SK-N-SH (cell line): ENCODE measurements at regions not wholly inside any gene's neighbourhood (a gene's known extent, or its start where the extent isn't known, plus 50 kb on each side); places are given as distances from the start of the nearest gene placed in this dataset.

Experiments used
- CTCF ChIA-PET: fragments of 300-600, 350-600 bp; formaldehyde crosslinking; extraction: SDS; loops from one replicate; lab custom pipeline; 2021; lab: Yijun Ruan, JAX
- POLR2A ChIA-PET: fragments of 350-600 bp; sonication (Branson Sonifier 250); formaldehyde crosslinking; extraction: SDS; loops from one replicate; lab custom pipeline; 2020; ENCODE audit warnings: antibody characterized with exemption, inconsistent platforms; lab: Yijun Ruan, JAX
- DNase-seq: peaks from one replicate; pipeline ENCODE4 v3.0.0; 2012
- H2AFZ ChIP-seq: fragments of 200-600 bp; sonication (generic); 2 replicates; pipeline ENCODE4 v1.8.1; 2016; ENCODE audit warnings: antibody characterized with exemption, mild to moderate bottlenecking, low read depth
- H3F3A ChIP-seq: fragments of 200-600 bp; sonication (generic); replicated peaks from 2 replicates; pipeline ENCODE3; 2016; ENCODE audit warnings: antibody characterized with exemption, mild to moderate bottlenecking; ENCODE audit not compliant: insufficient read depth
- H3K27ac ChIP-seq, 2 experiments: fragments of 200-500 bp in 1 of 2; fragments of 200-600 bp in 1 of 2; sonication (Bioruptor generic) in 1 of 2; sonication (generic), shearing (Covaris generic) in 1 of 2; 2 replicates each; pipeline versions ENCODE4 v1.5.1 to v1.6.1; 2014 to 2016; ENCODE audit warnings: low read depth in 2 of 2, inconsistent platforms in 1 of 2, low read length in 1 of 2, mild to moderate bottlenecking in 1 of 2, mixed read lengths in 1 of 2
- H3K27me3 ChIP-seq: fragments of 200-600 bp; sonication (generic), shearing (Covaris generic); 2 replicates; pipeline ENCODE4 v1.6.1; 2016; ENCODE audit warnings: mixed run types; ENCODE audit not compliant: insufficient read depth
- H3K36me3 ChIP-seq, 2 experiments: fragments of 200-500 bp in 1 of 2; fragments of 200-600 bp in 1 of 2; sonication (Bioruptor generic) in 1 of 2; sonication (generic) in 1 of 2; replicated peaks in 1 of 2; 2 replicates each; pipeline versions ENCODE3 to v1.5.1; 2014 to 2016; ENCODE audit warnings: low read length in 1 of 2, mild to moderate bottlenecking in 1 of 2; ENCODE audit not compliant: insufficient read depth in 2 of 2, control insufficient read depth in 1 of 2
- H3K4me1 ChIP-seq, 2 experiments: fragments of 200-500 bp in 1 of 2; fragments of 200-600 bp in 1 of 2; sonication (Bioruptor generic) in 1 of 2; sonication (generic), shearing (Covaris generic) in 1 of 2; 2 replicates each; pipeline versions ENCODE4 v1.5.1 to v1.6.1; 2014 to 2016; ENCODE audit warnings: low read depth in 1 of 2, low read length in 1 of 2, mixed run types in 1 of 2; ENCODE audit not compliant: insufficient read depth in 2 of 2, control insufficient read depth in 1 of 2
- H3K4me2 ChIP-seq: fragments of 200-600 bp; sonication (generic), shearing (Covaris generic); 2 replicates; pipeline ENCODE4 v1.6.1; 2017; ENCODE audit warnings: mixed run types
- H3K4me3 ChIP-seq, 2 experiments: fragments of 200-500 bp in 1 of 2; fragments of 200-600 bp in 1 of 2; sonication (Bioruptor generic) in 1 of 2; sonication (generic), shearing (Covaris generic) in 1 of 2; 2 replicates each; pipeline versions ENCODE4 v1.5.1 to v1.8.1; 2014 to 2016; ENCODE audit warnings: low read depth in 2 of 2, inconsistent platforms in 1 of 2, low read length in 1 of 2, mild to moderate bottlenecking in 1 of 2, mixed read lengths in 1 of 2, moderate library complexity in 1 of 2
- H3K79me2 ChIP-seq: fragments of 200-600 bp; sonication (generic); 2 replicates; pipeline ENCODE4 v1.8.1; 2017; ENCODE audit warnings: mild to moderate bottlenecking; ENCODE audit not compliant: insufficient read depth
- H3K9ac ChIP-seq: fragments of 200-600 bp; sonication (generic); 2 replicates; pipeline ENCODE4 v1.6.1; 2017; ENCODE audit warnings: mixed run types
- H3K9me2 ChIP-seq: fragments of 200-600 bp; sonication (generic); 2 replicates; pipeline ENCODE4 v1.6.1; 2017; ENCODE audit warnings: mixed run types
- H3K9me3 ChIP-seq: fragments of 200-600 bp; sonication (generic); 2 replicates; pipeline ENCODE4 v1.6.1; 2017; ENCODE audit warnings: mixed run types, mild to moderate bottlenecking, moderate library complexity
- H4K20me1 ChIP-seq: fragments of 200-600 bp; sonication (generic); 2 replicates; pipeline ENCODE4 v1.6.1; 2017; ENCODE audit warnings: mild to moderate bottlenecking, mixed run types; ENCODE audit not compliant: insufficient read depth
- ELF1 ChIP-seq: IDR thresholded peaks from 2 replicates; pipeline ENCODE4 v1.4.0; 2012
- EP300 ChIP-seq, 2 experiments: IDR thresholded peaks; 2 replicates each; pipeline versions ENCODE4 v1.4.0 to v1.6.1; 2012; ENCODE audit warnings: borderline replicate concordance in 1 of 2, low read depth in 1 of 2, low read length in 1 of 2
- EZH2phosphoT487 ChIP-seq: fragments of 200-600 bp; sonication (generic); IDR thresholded peaks from 2 replicates; pipeline ENCODE4 v1.6.1; 2017; ENCODE audit warnings: low read depth, mixed run types, mild to moderate bottlenecking, antibody characterized with exemption, moderate library complexity, borderline replicate concordance
- FOSL2 ChIP-seq: IDR thresholded peaks from 2 replicates; pipeline ENCODE4 v1.4.0; 2012; ENCODE audit warnings: low read depth, mild to moderate bottlenecking, moderate library complexity, borderline replicate concordance
- FOXM1 ChIP-seq: IDR thresholded peaks from 2 replicates; pipeline ENCODE4 v1.4.0; 2012; ENCODE audit warnings: low read depth, mild to moderate bottlenecking
- JUND ChIP-seq: IDR thresholded peaks from 2 replicates; pipeline ENCODE4 v1.4.0; 2012
- MEF2A ChIP-seq: IDR thresholded peaks from 2 replicates; pipeline ENCODE4 v1.4.0; 2012; ENCODE audit warnings: low read depth, borderline replicate concordance
- NFIC ChIP-seq: IDR thresholded peaks from 2 replicates; pipeline ENCODE4 v1.4.0; 2012; ENCODE audit warnings: borderline replicate concordance
- POLR2AphosphoS5 ChIP-seq: IDR thresholded peaks from 2 replicates; pipeline ENCODE4 v1.6.1; 2012; ENCODE audit warnings: low read depth, low read length
- RAD21 ChIP-seq: IDR thresholded peaks from 2 replicates; pipeline ENCODE4 v1.6.1; 2012; ENCODE audit warnings: mild to moderate bottlenecking, low read length
- SMC3 ChIP-seq: IDR thresholded peaks from 2 replicates; pipeline ENCODE4 v1.6.1; 2012; ENCODE audit warnings: low read depth, low read length, improper control_type of control experiment
- TAF1 ChIP-seq: IDR thresholded peaks from 2 replicates; pipeline ENCODE4 v1.6.1; 2012; ENCODE audit warnings: low read depth, mild to moderate bottlenecking, low read length, moderate library complexity, borderline replicate concordance
- TCF12 ChIP-seq: IDR thresholded peaks from 2 replicates; pipeline ENCODE4 v1.4.0; 2012
- WGBS: methylation state at CpG from one replicate; pipeline ENCODE4 v1.1.6; 2017; ENCODE audit warnings: low lambda C conversion rate; 5-methylcytosine and 5-hydroxymethylcytosine counted together
- TF ChIP-seq, protein P1 (sequence below): fragments of 200-600 bp; sonication (generic); IDR thresholded peaks from 2 replicates; pipeline ENCODE4 v1.6.1; 2017; ENCODE audit warnings: antibody characterized with exemption, mild to moderate bottlenecking, moderate library complexity
- TF ChIP-seq, protein P2 (sequence below): IDR thresholded peaks from 2 replicates; pipeline ENCODE4; 2012

DNA sequence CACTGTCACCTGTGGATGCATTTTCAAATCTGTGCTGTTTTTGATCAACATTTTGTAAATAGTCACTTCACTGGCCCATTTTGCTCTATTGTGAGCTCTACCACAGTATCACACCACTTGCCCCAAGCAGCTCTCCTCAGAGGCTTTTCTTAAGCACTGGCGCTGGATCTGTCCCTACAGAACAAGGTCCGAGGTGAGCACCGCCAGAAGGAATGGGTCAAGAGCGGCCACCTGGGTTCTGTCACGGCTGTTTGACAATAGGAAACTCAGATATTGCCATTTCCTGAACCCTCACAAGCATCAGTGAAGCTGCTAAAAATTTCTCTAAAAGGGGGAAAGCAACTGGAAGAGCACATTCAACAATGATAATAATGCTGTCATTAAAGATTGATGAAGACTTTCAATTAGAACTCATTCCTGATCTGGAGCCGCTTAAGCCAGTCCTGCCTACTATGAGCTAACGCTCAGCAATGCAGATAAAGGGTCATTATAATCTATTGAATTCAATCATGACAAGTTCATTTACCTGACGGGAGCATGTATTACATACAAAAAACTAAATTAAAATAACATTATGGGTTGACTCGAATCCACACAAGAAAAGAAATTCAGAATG is 514.0 kb downstream of the GALR1 start:
- WGBS = 8% methylated on average over 9 of the region's 9 CpGs
- CTCF ChIA-PET = interaction anchor here (1.1 kb wide), 1 partner anchor 14 kb away, joined by 4 read pairs; no protein-coding TSS in a partner anchor
- no peak overlapping the region for H3K4me2 ChIP-seq

DNA sequence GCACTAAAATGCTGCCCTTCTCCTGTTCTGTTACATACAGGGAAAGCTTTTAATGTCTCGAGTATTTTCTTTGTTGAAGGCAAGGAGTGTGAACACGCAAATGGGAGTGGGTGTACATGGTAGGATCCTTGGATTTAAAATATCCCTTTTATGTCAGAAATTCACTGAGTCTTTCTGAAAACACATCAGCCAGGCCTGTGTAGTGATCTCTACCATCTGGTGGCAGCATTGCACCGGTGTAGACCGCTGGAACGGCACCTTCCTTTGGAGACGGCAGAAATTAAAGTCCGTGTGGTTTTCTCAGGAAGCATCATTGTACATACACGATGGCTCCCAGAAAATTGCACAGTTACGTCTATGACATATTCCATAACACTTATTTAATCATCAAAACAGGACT is 515.8 kb downstream of the GALR1 start:
- Histone ChIP-seq H3K9ac (no peak overlapping the region), H3K4me1 (no peaks in the 10 kb centered on the region), H3K27me3 (no peaks in the 10 kb centered on the region), H3K79me2 (no peaks in the 10 kb centered on the region), H4K20me1 (no peaks in the 10 kb centered on the region), H3K4me3 (no peak overlapping the region; a peak in 1 of 4 replicates), H3K27ac (no peak overlapping the region), H3K4me2 (no peak overlapping the region), H3K9me2 (no peaks in the 10 kb centered on the region), H3K9me3 (no peaks in the 10 kb centered on the region), H3F3A (no peaks in the 10 kb centered on the region), H2AFZ (no peak overlapping the region), H3K36me3 (no peaks in the 10 kb centered on the region)
- DNase-seq = peak; percentile 34
- ChIA-PET CTCF (interaction anchor here (1.4 to 1.5 kb wide), 2 partner anchors 10 to 135 kb away, joined by 4 to 7 read pairs; no protein-coding TSS in a partner anchor), POLR2A (no interaction called here)
- TF ChIP-seq RAD21 = peak; percentile 57
- no peak for TF ChIP-seq EZH2phosphoT487
- TF ChIP-seq TAF1 = no peak
- TF ChIP-seq, protein P1, sequence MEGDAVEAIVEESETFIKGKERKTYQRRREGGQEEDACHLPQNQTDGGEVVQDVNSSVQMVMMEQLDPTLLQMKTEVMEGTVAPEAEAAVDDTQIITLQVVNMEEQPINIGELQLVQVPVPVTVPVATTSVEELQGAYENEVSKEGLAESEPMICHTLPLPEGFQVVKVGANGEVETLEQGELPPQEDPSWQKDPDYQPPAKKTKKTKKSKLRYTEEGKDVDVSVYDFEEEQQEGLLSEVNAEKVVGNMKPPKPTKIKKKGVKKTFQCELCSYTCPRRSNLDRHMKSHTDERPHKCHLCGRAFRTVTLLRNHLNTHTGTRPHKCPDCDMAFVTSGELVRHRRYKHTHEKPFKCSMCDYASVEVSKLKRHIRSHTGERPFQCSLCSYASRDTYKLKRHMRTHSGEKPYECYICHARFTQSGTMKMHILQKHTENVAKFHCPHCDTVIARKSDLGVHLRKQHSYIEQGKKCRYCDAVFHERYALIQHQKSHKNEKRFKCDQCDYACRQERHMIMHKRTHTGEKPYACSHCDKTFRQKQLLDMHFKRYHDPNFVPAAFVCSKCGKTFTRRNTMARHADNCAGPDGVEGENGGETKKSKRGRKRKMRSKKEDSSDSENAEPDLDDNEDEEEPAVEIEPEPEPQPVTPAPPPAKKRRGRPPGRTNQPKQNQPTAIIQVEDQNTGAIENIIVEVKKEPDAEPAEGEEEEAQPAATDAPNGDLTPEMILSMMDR = 0 out of 2 replicates have a peak, but pooled peaks have one; percentile 12
- no peak for TF ChIP-seq FOXM1
- TF ChIP-seq NFIC = no peak
- TF ChIP-seq POLR2AphosphoS5 = no peak
- TF ChIP-seq, protein P2, sequence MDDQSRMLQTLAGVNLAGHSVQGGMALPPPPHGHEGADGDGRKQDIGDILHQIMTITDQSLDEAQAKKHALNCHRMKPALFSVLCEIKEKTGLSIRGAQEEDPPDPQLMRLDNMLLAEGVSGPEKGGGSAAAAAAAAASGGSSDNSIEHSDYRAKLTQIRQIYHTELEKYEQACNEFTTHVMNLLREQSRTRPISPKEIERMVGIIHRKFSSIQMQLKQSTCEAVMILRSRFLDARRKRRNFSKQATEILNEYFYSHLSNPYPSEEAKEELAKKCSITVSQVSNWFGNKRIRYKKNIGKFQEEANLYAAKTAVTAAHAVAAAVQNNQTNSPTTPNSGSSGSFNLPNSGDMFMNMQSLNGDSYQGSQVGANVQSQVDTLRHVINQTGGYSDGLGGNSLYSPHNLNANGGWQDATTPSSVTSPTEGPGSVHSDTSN = no peak
- no peak for TF ChIP-seq ELF1
- no peak for TF ChIP-seq JUND
- TF ChIP-seq TCF12 = no peak
- WGBS = 0% methylated on average over 9 of the region's 9 CpGs

More for the DNA sequence above, 514.0 kb downstream of the GALR1 start:
- H2AFZ ChIP-seq = no peak overlapping the region
- no peaks in the 10 kb centered on the region for H3K4me1 ChIP-seq
- no peak overlapping the region for H3K27ac ChIP-seq
- no peaks in the 10 kb centered on the region for H3K79me2 ChIP-seq
- no peak overlapping the region for H3K4me3 ChIP-seq
- POLR2A ChIA-PET = no interaction called here
- H4K20me1 ChIP-seq = no peaks in the 10 kb centered on the region
- no peaks in the 10 kb centered on the region for H3K36me3 ChIP-seq
- H3F3A ChIP-seq = no peaks in the 10 kb centered on the region
- H3K9me3 ChIP-seq = no peaks in the 10 kb centered on the region
- no peaks in the 10 kb centered on the region for H3K9me2 ChIP-seq
- DNase-seq = no peak
- TF ChIP-seq ELF1 (no peak), NFIC (no peak), JUND (no peak), MEF2A (no peak), EP300 (IDR thresholded peaks at IDR 0.05; ENCODE audit: borderline replicate concordance in 1 of 2, low read depth in 1 of 2, low read length in 1 of 2) (no peak), FOSL2 (no peak), SMC3 (no peak)
- TF ChIP-seq, protein P2 = no peak
- no peak overlapping the region for H3K9ac ChIP-seq
- no peaks in the 10 kb centered on the region for H3K27me3 ChIP-seq
